ENCODE measurements at regions not wholly inside any gene's neighbourhood (a gene's known extent, or its start where the extent isn't known, plus 50 kb on each side); places are given as distances from the start of the nearest gene placed in this dataset.

- Mint-ChIP-seq H3K27ac (ENCODE audit: low read depth, unreplicated experiment) (no peak overlapping the region), H3K4me1 (ENCODE audit: insufficient read depth, unreplicated experiment) (peaks cover 17% of the 10 kb centered on the region), H3K9me3 (ENCODE audit: unreplicated experiment) (peaks cover 5% of the 10 kb centered on the region), H3K4me3 (ENCODE audit: unreplicated experiment) (no peak overlapping the region), H3K27me3 (ENCODE audit: insufficient read depth, unreplicated experiment) (no peaks in the 10 kb centered on the region), H3K36me3 (ENCODE audit: insufficient read depth, unreplicated experiment) (peaks cover 4% of the 10 kb centered on the region)
- no peak for DNase-seq (ENCODE audit: unreplicated experiment)
- POLR2A ChIA-PET: no interaction called here
- intact Hi-C loops (cut with micrococcal nuclease): no loop called here
- no TSS peak for BruUV-seq (replicated peaks)
- CTCF ChIA-PET: no interaction called here
- TF ChIP-seq CTCF (IDR thresholded peaks at IDR 0.05; ENCODE audit: unreplicated experiment): no peak
Observed at GRCh38 chr2:240365971-240366471, 69.4 kb upstream of the GPC1 start.

DNA sequence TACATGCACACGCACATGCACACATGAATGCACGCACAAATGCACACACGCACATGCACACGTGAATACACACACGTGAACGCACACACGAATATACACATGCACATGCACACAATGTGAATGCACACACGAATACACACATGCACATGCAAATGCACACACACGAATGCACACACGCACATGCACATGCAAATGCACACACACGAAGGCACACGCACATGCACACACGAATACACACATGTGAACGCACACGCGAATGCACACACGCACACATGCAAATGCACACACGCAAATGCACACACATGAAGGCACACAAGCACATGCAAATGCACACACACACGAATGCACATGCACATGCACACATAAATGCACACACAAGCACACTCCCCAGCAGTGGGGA lies 68.6 kb upstream of the GPC1 start:
- POLR2A ChIA-PET: no interaction called here

DNA sequence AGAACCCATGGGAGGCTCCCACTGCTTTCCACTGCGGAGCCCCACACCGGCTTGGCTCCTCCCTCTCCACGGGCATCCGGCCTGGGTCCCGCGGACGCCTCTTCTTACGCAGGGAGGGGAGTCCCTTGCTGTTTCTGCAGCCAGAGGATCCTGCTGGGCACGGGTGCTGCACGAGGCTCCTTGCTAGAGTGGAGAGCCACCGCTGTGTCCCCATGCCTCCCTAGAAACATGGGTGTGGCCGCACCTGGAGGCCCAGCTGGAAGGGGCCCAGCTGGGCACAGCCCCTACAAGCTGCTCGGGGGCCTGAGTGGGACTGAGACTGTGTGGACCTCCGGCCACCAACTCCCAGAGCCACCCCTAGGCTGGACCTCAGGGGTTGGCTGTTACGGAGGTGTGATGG lies 67.7 kb upstream of the GPC1 start:
- H3K27ac Mint-ChIP-seq (ENCODE audit: low read depth, unreplicated experiment): peak overlapping the region; percentile 31
- DNase-seq (ENCODE audit: unreplicated experiment): no peak
- intact Hi-C loops (cut with micrococcal nuclease): no loop called here
- H3K36me3 Mint-ChIP-seq (ENCODE audit: insufficient read depth, unreplicated experiment): peaks cover 4% of the 10 kb centered on the region
- no peak for TF ChIP-seq CTCF (IDR thresholded peaks at IDR 0.05; ENCODE audit: unreplicated experiment)
- no peak overlapping the region for H3K4me3 Mint-ChIP-seq (ENCODE audit: unreplicated experiment)
- ChIA-PET CTCF (no interaction called here), POLR2A (no interaction called here)
- peaks cover 17% of the 10 kb centered on the region for H3K4me1 Mint-ChIP-seq (ENCODE audit: insufficient read depth, unreplicated experiment)
- no peaks in the 10 kb centered on the region for H3K27me3 Mint-ChIP-seq (ENCODE audit: insufficient read depth, unreplicated experiment)
- no TSS peak for BruUV-seq (replicated peaks)
- no peaks in the 10 kb centered on the region for H3K9me3 Mint-ChIP-seq (ENCODE audit: unreplicated experiment)

More for the DNA sequence above, 68.6 kb upstream of the GPC1 start:
- BruUV-seq (replicated peaks): no TSS peak
- Mint-ChIP-seq H3K9me3 (ENCODE audit: unreplicated experiment) (no peaks in the 10 kb centered on the region), H3K36me3 (ENCODE audit: insufficient read depth, unreplicated experiment) (peaks cover 4% of the 10 kb centered on the region), H3K27me3 (ENCODE audit: insufficient read depth, unreplicated experiment) (no peaks in the 10 kb centered on the region), H3K4me3 (ENCODE audit: unreplicated experiment) (no peak overlapping the region), H3K27ac (ENCODE audit: low read depth, unreplicated experiment) (no peak overlapping the region), H3K4me1 (ENCODE audit: insufficient read depth, unreplicated experiment) (peaks cover 17% of the 10 kb centered on the region)
- CTCF ChIA-PET: no interaction called here
- intact Hi-C loops (cut with micrococcal nuclease): no loop called here
- no peak for DNase-seq (ENCODE audit: unreplicated experiment)
- no peak for TF ChIP-seq CTCF (IDR thresholded peaks at IDR 0.05; ENCODE audit: unreplicated experiment)

DNA sequence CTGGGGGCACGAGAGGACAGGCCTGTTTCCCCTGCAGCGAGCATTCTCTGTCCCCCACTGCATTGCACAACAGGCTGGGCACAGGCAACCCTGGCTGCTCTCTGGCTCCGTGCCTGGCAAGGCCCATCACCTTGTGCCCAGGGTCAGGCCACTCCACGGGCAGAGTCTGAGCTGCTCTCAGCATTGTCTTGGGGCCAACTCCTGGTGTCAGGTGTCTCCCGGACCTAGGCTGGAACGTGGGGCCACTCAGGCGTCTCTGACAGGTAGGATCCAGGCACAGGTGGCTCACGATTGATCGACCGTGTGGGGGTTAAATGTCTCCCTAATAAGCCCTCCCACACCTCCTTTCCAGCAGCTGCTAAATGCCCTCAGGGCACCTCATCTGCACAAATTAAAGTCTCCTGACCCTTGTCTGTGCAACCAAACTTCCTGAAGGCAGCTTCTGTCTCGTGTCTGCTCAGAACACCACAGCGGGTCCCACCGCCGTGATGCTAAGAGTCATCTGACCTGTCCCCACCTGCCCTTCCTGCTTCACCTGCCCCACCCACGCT lies 66.6 kb upstream of the GPC1 start:
- Mint-ChIP-seq H3K9me3 (ENCODE audit: unreplicated experiment) (no peaks in the 10 kb centered on the region), H3K36me3 (ENCODE audit: insufficient read depth, unreplicated experiment) (peaks cover 4% of the 10 kb centered on the region), H3K4me3 (ENCODE audit: unreplicated experiment) (no peak overlapping the region), H3K27ac (ENCODE audit: low read depth, unreplicated experiment) (peak overlapping the region; percentile 35), H3K27me3 (ENCODE audit: insufficient read depth, unreplicated experiment) (no peaks in the 10 kb centered on the region), H3K4me1 (ENCODE audit: insufficient read depth, unreplicated experiment) (peaks cover 17% of the 10 kb centered on the region)
- no TSS peak for BruUV-seq (replicated peaks)
- TF ChIP-seq CTCF (IDR thresholded peaks at IDR 0.05; ENCODE audit: unreplicated experiment): no peak
- peak; percentile 50 for DNase-seq (ENCODE audit: unreplicated experiment)
- CTCF ChIA-PET: interaction anchor here (0.7 to 0.8 kb wide), 2 partner anchors 136 to 472 kb away, joined by 3 to 4 read pairs; no protein-coding TSS in a partner anchor
- intact Hi-C loops (cut with micrococcal nuclease): no loop called here
- POLR2A ChIA-PET: interaction anchor here (0.7 to 3.4 kb wide), 3 partner anchors 66 to 232 kb away, joined by 3 to 65 read pairs (median 6); partner anchors contain the start of gene GPC1
